ENCODE measurements at regions not wholly inside any gene's neighbourhood (a gene's known extent, or its start where the extent isn't known, plus 50 kb on each side); places are given as distances from the start of the nearest gene placed in this dataset.

GRCh38 chr6:15773806-15774410, 111.1 kb upstream of the DTNBP1 start:
- no peak overlapping the region for H3K9ac ChIP-seq (ENCODE audit: insufficient read depth, low read length, poor library complexity, severe bottlenecking)
- DNase-seq: no peak
- no peaks in the 10 kb centered on the region for H3K27me3 ChIP-seq (ENCODE audit: control insufficient read depth in 2 of 2, insufficient read depth in 2 of 2, low read length in 2 of 2)
- intact Hi-C loops (cut with micrococcal nuclease): no loop called here
- TF ChIP-seq CTCF (IDR thresholded peaks at IDR 0.05): no peak
- no peaks in the 10 kb centered on the region for H3K79me2 ChIP-seq (ENCODE audit: insufficient read depth, low read length)
- 79% methylated on average over 2 of the region's 3 CpGs for WGBS (ENCODE audit: insufficient coverage)
- Mint-ChIP-seq H3K27me3 (ENCODE audit: low read depth in 3 of 3) (peaks cover 0 to 5% (median 2%) of the 10 kb centered on the region in 3 donors), H3K4me1 (peaks cover 13% of the 10 kb centered on the region), H3K9me3 (no peaks in the 10 kb centered on the region), H3K27ac (no peak overlapping the region), H3K4me3 (no peak overlapping the region), H3K36me3 (no peaks in the 10 kb centered on the region)
- H3K4me3 ChIP-seq (replicated peaks in 1 of 3; ENCODE audit: low read depth in 2 of 3, low read length in 3 of 3): no peak overlapping the region
- peaks cover 0 to 7% of the 10 kb centered on the region in 2 donors for H3K4me1 ChIP-seq (ENCODE audit: control insufficient read depth in 1 of 2, insufficient read depth in 2 of 2, low read length in 2 of 2)
- H3K27ac ChIP-seq (ENCODE audit: low read depth in 1 of 2, low read length in 2 of 2): no peak overlapping the region
- H2AFZ ChIP-seq (ENCODE audit: insufficient read depth, low read depth, low read length, poor library complexity, severe bottlenecking): no peak overlapping the region
- no peaks in the 10 kb centered on the region for H3K36me3 ChIP-seq (replicated peaks in 1 of 2; ENCODE audit: control insufficient read depth in 1 of 2, insufficient read depth in 2 of 2, low read length in 2 of 2)
- H3K9me3 ChIP-seq (replicated peaks in 1 of 2; ENCODE audit: control insufficient read depth in 1 of 2, insufficient read depth in 1 of 2, low read length in 2 of 2): no peaks in the 10 kb centered on the region
- H4K20me1 ChIP-seq (ENCODE audit: insufficient read depth, low read length): no peaks in the 10 kb centered on the region
- H3K4me2 ChIP-seq (replicated peaks; ENCODE audit: extremely low read depth, low read length, poor library complexity, severe bottlenecking): no peak overlapping the region

- WGBS (ENCODE audit: insufficient coverage): 95% methylated on average over 2 of the region's 4 CpGs
- intact Hi-C loops (cut with micrococcal nuclease): no loop called here
Observed at GRCh38 chr6:15770347-15771143, 107.7 kb upstream of the DTNBP1 start.

More at GRCh38 chr6:15770347-15771143, 107.7 kb upstream of the DTNBP1 start:
- H3K27me3 Mint-ChIP-seq (ENCODE audit: low read depth in 3 of 3): peaks cover 0 to 3% (median 0%) of the 10 kb centered on the region in 3 donors
- Histone ChIP-seq H3K4me3 (replicated peaks in 1 of 3; ENCODE audit: low read depth in 2 of 3, low read length in 3 of 3) (no peak overlapping the region), H3K27ac (ENCODE audit: low read depth in 1 of 2, low read length in 2 of 2) (no peak overlapping the region), H3K27me3 (ENCODE audit: control insufficient read depth in 2 of 2, insufficient read depth in 2 of 2, low read length in 2 of 2) (no peaks in the 10 kb centered on the region), H3K79me2 (ENCODE audit: insufficient read depth, low read length) (no peaks in the 10 kb centered on the region), H3K4me2 (replicated peaks; ENCODE audit: extremely low read depth, low read length, poor library complexity, severe bottlenecking) (no peak overlapping the region), H2AFZ (ENCODE audit: insufficient read depth, low read depth, low read length, poor library complexity, severe bottlenecking) (peak overlapping the region; percentile 0), H3K9ac (ENCODE audit: insufficient read depth, low read length, poor library complexity, severe bottlenecking) (no peak overlapping the region), H3K4me1 (ENCODE audit: control insufficient read depth in 1 of 2, insufficient read depth in 2 of 2, low read length in 2 of 2) (peaks cover 0 to 7% of the 10 kb centered on the region in 2 donors), H4K20me1 (ENCODE audit: insufficient read depth, low read length) (no peaks in the 10 kb centered on the region), H3K9me3 (replicated peaks in 1 of 2; ENCODE audit: control insufficient read depth in 1 of 2, insufficient read depth in 1 of 2, low read length in 2 of 2) (no peaks in the 10 kb centered on the region), H3K36me3 (replicated peaks in 1 of 2; ENCODE audit: control insufficient read depth in 1 of 2, insufficient read depth in 2 of 2, low read length in 2 of 2) (no peaks in the 10 kb centered on the region)
- no peaks in the 10 kb centered on the region for H3K36me3 Mint-ChIP-seq
- peaks cover 13% of the 10 kb centered on the region for H3K4me1 Mint-ChIP-seq
- peak in 1 of 3 donors; percentile 10 for DNase-seq
- H3K27ac Mint-ChIP-seq: peak overlapping the region in 1 of 7 donors; percentile 42
- peaks cover 0 to 1% (median 0%) of the 10 kb centered on the region in 7 donors for H3K9me3 Mint-ChIP-seq
- no peak overlapping the region for H3K4me3 Mint-ChIP-seq
- no peak for TF ChIP-seq CTCF (IDR thresholded peaks at IDR 0.05)

All from CD14-positive monocyte (primary cell).